Naive thymus-derived CD8-positive, alpha-beta T cell (primary cell): ENCODE measurements at regions not wholly inside any gene's neighbourhood (a gene's known extent, or its start where the extent isn't known, plus 50 kb on each side); places are given as distances from the start of the nearest gene placed in this dataset.

Experiments
- ATAC-seq, 2 donors: fragments of 150-1000 bp; cut with Tn5 transposase in 1 of 2; sonication (Bioruptor Pico), chemical (Tn5 transposase) in 1 of 2; 1 replicate in 1 of 2; 2 replicates in 1 of 2; pipeline ENCODE4 v1.10.0; 2021; ENCODE audit warnings: mild to moderate bottlenecking in 2 of 2, moderate library complexity in 2 of 2
- POLR2A ChIA-PET: fragments of 350-600 bp; sonication (Branson Sonifier 250); formaldehyde crosslinking; loops from one replicate; lab custom pipeline; 2021; ENCODE audit warnings: antibody characterized with exemption; lab: Charles Lee
- DNase-seq, 10 donors: peaks; one replicate each; pipeline versions ENCODE4 v3.0.0 to v3.0.0-alpha.2; 2020 to 2022
- H3K27ac Mint-ChIP-seq, 10 donors: one replicate each; pipeline ENCODE4 v1.8.0; 2020 to 2022; ENCODE audit warnings: mild to moderate bottlenecking in 10 of 10, mixed read lengths in 10 of 10, moderate library complexity in 4 of 10, inconsistent platforms in 1 of 10
- H3K27me3 Mint-ChIP-seq, 5 donors: one replicate each; pipeline ENCODE4 v1.8.0; 2021 to 2022; ENCODE audit warnings: mixed read lengths in 5 of 5
- H3K36me3 Mint-ChIP-seq, 3 donors: one replicate each; pipeline ENCODE4 v1.8.0; 2020 to 2022; ENCODE audit warnings: mixed read lengths in 3 of 3, mild to moderate bottlenecking in 2 of 3, inconsistent platforms in 1 of 3
- H3K4me1 Mint-ChIP-seq, 4 donors: one replicate each; pipeline ENCODE4 v1.8.0; 2021 to 2022; ENCODE audit warnings: mixed read lengths in 4 of 4
- H3K4me3 Mint-ChIP-seq, 10 donors: one replicate each; pipeline ENCODE4 v1.8.0; 2020 to 2022; ENCODE audit warnings: mild to moderate bottlenecking in 10 of 10, mixed read lengths in 10 of 10, moderate library complexity in 6 of 10, inconsistent platforms in 1 of 10
- H3K9me3 Mint-ChIP-seq, 9 donors: one replicate each; pipeline ENCODE4 v1.8.0; 2020 to 2022; ENCODE audit warnings: mixed read lengths in 9 of 9, mild to moderate bottlenecking in 3 of 9, inconsistent platforms in 1 of 9, moderate library complexity in 1 of 9

- H3K4me1 Mint-ChIP-seq, result peaks cover 0 to 2% (median under 1%) of the 10 kb centered on the region in 4 donors
- H3K27ac Mint-ChIP-seq, result no peak overlapping the region
- DNase-seq (no peak), ATAC-seq (no peak)
- peaks cover 0 to 9% (median 0%) of the 10 kb centered on the region in 3 donors for H3K36me3 Mint-ChIP-seq
- H3K4me3 Mint-ChIP-seq, result no peak overlapping the region
- peaks cover 0 to 4% (median 3%) of the 10 kb centered on the region in 5 donors for H3K27me3 Mint-ChIP-seq
- H3K9me3 Mint-ChIP-seq, result peaks cover 0 to 4% (median 0%) of the 10 kb centered on the region in 9 donors
- POLR2A ChIA-PET, result no interaction called here
Observed at GRCh38 chr9:75691408-75691807, 199.1 kb upstream of the PCSK5 start.

GRCh38 chr9:75692309-75692708 is 198.2 kb upstream of the PCSK5 start:
- no peak overlapping the region for H3K4me3 Mint-ChIP-seq
- POLR2A ChIA-PET, result no interaction called here
- H3K27ac Mint-ChIP-seq, result no peak overlapping the region
- H3K27me3 Mint-ChIP-seq, result peaks cover 0 to 3% (median 0%) of the 10 kb centered on the region in 5 donors
- no peak for ATAC-seq
- peaks cover 0 to 2% (median under 1%) of the 10 kb centered on the region in 4 donors for H3K4me1 Mint-ChIP-seq
- no peak for DNase-seq
- H3K9me3 Mint-ChIP-seq, result peaks cover 0 to 4% (median 0%) of the 10 kb centered on the region in 9 donors
- H3K36me3 Mint-ChIP-seq, result peaks cover 0 to 9% (median 0%) of the 10 kb centered on the region in 3 donors

GRCh38 chr9:75695921-75696320 is 194.6 kb upstream of the PCSK5 start:
- ATAC-seq (no peak), DNase-seq (no peak)
- H3K27me3 Mint-ChIP-seq, result no peaks in the 10 kb centered on the region
- POLR2A ChIA-PET, result no interaction called here
- peaks cover 0 to 2% (median under 1%) of the 10 kb centered on the region in 4 donors for H3K4me1 Mint-ChIP-seq
- H3K4me3 Mint-ChIP-seq, result no peak overlapping the region
- H3K9me3 Mint-ChIP-seq, result peaks cover 0 to 2% (median 0%) of the 10 kb centered on the region in 9 donors
- no peaks in the 10 kb centered on the region for H3K36me3 Mint-ChIP-seq
- H3K27ac Mint-ChIP-seq, result no peak overlapping the region

- no peaks in the 10 kb centered on the region for H3K4me1 Mint-ChIP-seq
- POLR2A ChIA-PET, result no interaction called here
- H3K36me3 Mint-ChIP-seq, result no peaks in the 10 kb centered on the region
- peaks cover 0 to 11% (median 0%) of the 10 kb centered on the region in 9 donors for H3K9me3 Mint-ChIP-seq
- DNase-seq, result no peak
- no peak overlapping the region for H3K27ac Mint-ChIP-seq
- H3K27me3 Mint-ChIP-seq, result no peaks in the 10 kb centered on the region
- ATAC-seq, result no peak
- H3K4me3 Mint-ChIP-seq, result no peak overlapping the region
Observed at GRCh38 chr9:75699017-75699416, 191.5 kb upstream of the PCSK5 start.

- H3K9me3 Mint-ChIP-seq, result peaks cover 0 to 11% (median 0%) of the 10 kb centered on the region in 9 donors
- POLR2A ChIA-PET, result no interaction called here
- H3K27ac Mint-ChIP-seq, result no peak overlapping the region
- DNase-seq (no peak), ATAC-seq (no peak)
- H3K4me3 Mint-ChIP-seq, result no peak overlapping the region
- no peaks in the 10 kb centered on the region for H3K36me3 Mint-ChIP-seq
- peaks cover 0 to 6% (median 0%) of the 10 kb centered on the region in 5 donors for H3K27me3 Mint-ChIP-seq
- H3K4me1 Mint-ChIP-seq, result no peaks in the 10 kb centered on the region
Observed at GRCh38 chr9:75699625-75700251, 190.7 kb upstream of the PCSK5 start.

GRCh38 chr9:75700252-75700640 is 190.2 kb upstream of the PCSK5 start:
- no peaks in the 10 kb centered on the region for H3K4me1 Mint-ChIP-seq
- POLR2A ChIA-PET, result no interaction called here
- DNase-seq, result no peak
- H3K27me3 Mint-ChIP-seq, result peaks cover 0 to 8% (median 0%) of the 10 kb centered on the region in 5 donors
- H3K27ac Mint-ChIP-seq, result no peak overlapping the region
- H3K4me3 Mint-ChIP-seq, result no peak overlapping the region
- peaks cover 0 to 11% (median 0%) of the 10 kb centered on the region in 9 donors for H3K9me3 Mint-ChIP-seq
- no peak for ATAC-seq
- H3K36me3 Mint-ChIP-seq, result no peaks in the 10 kb centered on the region

GRCh38 chr9:75707191-75707590 is 183.3 kb upstream of the PCSK5 start:
- Mint-ChIP-seq H3K27ac (no peak overlapping the region), H3K36me3 (no peaks in the 10 kb centered on the region), H3K9me3 (peaks cover 0 to 12% (median 3%) of the 10 kb centered on the region in 9 donors), H3K27me3 (peaks cover 3 to 18% (median 4%) of the 10 kb centered on the region in 5 donors), H3K4me1 (no peaks in the 10 kb centered on the region), H3K4me3 (no peak overlapping the region)
- no peak for DNase-seq
- no peak for ATAC-seq
- POLR2A ChIA-PET, result no interaction called here

- POLR2A ChIA-PET, result no interaction called here
- H3K4me1 Mint-ChIP-seq, result no peaks in the 10 kb centered on the region
- H3K27ac Mint-ChIP-seq, result no peak overlapping the region
- DNase-seq, result no peak
- ATAC-seq, result no peak
- no peaks in the 10 kb centered on the region for H3K36me3 Mint-ChIP-seq
- peaks cover 0 to 4% (median under 1%) of the 10 kb centered on the region in 9 donors for H3K9me3 Mint-ChIP-seq
- no peak overlapping the region for H3K4me3 Mint-ChIP-seq
- peaks cover 3 to 15% (median 4%) of the 10 kb centered on the region in 5 donors for H3K27me3 Mint-ChIP-seq
Observed at GRCh38 chr9:75709698-75710097, 180.8 kb upstream of the PCSK5 start.

GRCh38 chr9:75712700-75713099 is 177.8 kb upstream of the PCSK5 start:
- Mint-ChIP-seq H3K4me3 (no peak overlapping the region), H3K27ac (no peak overlapping the region), H3K4me1 (no peaks in the 10 kb centered on the region), H3K27me3 (peaks cover 3 to 20% (median 4%) of the 10 kb centered on the region in 5 donors), H3K9me3 (no peaks in the 10 kb centered on the region), H3K36me3 (no peaks in the 10 kb centered on the region)
- ATAC-seq, result no peak
- POLR2A ChIA-PET, result no interaction called here
- no peak for DNase-seq

GRCh38 chr9:75713335-75713734 is 177.1 kb upstream of the PCSK5 start:
- DNase-seq (no peak), ATAC-seq (no peak)
- H3K36me3 Mint-ChIP-seq, result no peaks in the 10 kb centered on the region
- H3K4me3 Mint-ChIP-seq, result no peak overlapping the region
- POLR2A ChIA-PET, result no interaction called here
- H3K27ac Mint-ChIP-seq, result no peak overlapping the region
- H3K9me3 Mint-ChIP-seq, result no peaks in the 10 kb centered on the region
- H3K27me3 Mint-ChIP-seq, result peaks cover 3 to 20% (median 5%) of the 10 kb centered on the region in 5 donors
- no peaks in the 10 kb centered on the region for H3K4me1 Mint-ChIP-seq

GRCh38 chr9:75715360-75715759 is 175.1 kb upstream of the PCSK5 start:
- H3K4me3 Mint-ChIP-seq, result no peak overlapping the region
- H3K27me3 Mint-ChIP-seq, result peaks cover 4 to 18% (median 6%) of the 10 kb centered on the region in 5 donors
- H3K36me3 Mint-ChIP-seq, result no peaks in the 10 kb centered on the region
- ATAC-seq (no peak), DNase-seq (no peak)
- POLR2A ChIA-PET, result no interaction called here
- no peak overlapping the region for H3K27ac Mint-ChIP-seq
- H3K9me3 Mint-ChIP-seq, result no peaks in the 10 kb centered on the region
- H3K4me1 Mint-ChIP-seq, result no peaks in the 10 kb centered on the region

GRCh38 chr9:75718677-75719076 is 171.8 kb upstream of the PCSK5 start:
- ATAC-seq, result no peak
- POLR2A ChIA-PET, result no interaction called here
- H3K4me1 Mint-ChIP-seq, result no peaks in the 10 kb centered on the region

GRCh38 chr9:75728391-75728790 is 162.1 kb upstream of the PCSK5 start:
- no peak overlapping the region for H3K27ac Mint-ChIP-seq
- peaks cover 0 to 27% (median 5%) of the 10 kb centered on the region in 5 donors for H3K27me3 Mint-ChIP-seq
- no peaks in the 10 kb centered on the region for H3K4me1 Mint-ChIP-seq
- ATAC-seq (no peak), DNase-seq (no peak)
- H3K9me3 Mint-ChIP-seq, result peaks cover 0 to 8% (median 2%) of the 10 kb centered on the region in 9 donors
- POLR2A ChIA-PET, result no interaction called here
- no peaks in the 10 kb centered on the region for H3K36me3 Mint-ChIP-seq
- no peak overlapping the region for H3K4me3 Mint-ChIP-seq

More at GRCh38 chr9:75718677-75719076, 171.8 kb upstream of the PCSK5 start:
- DNase-seq, result no peak
- Mint-ChIP-seq H3K4me3 (no peak overlapping the region), H3K36me3 (no peaks in the 10 kb centered on the region), H3K9me3 (no peaks in the 10 kb centered on the region), H3K27ac (no peak overlapping the region), H3K27me3 (peaks cover 2 to 31% (median 5%) of the 10 kb centered on the region in 5 donors)

- no peaks in the 10 kb centered on the region for H3K4me1 Mint-ChIP-seq
- H3K27ac Mint-ChIP-seq, result no peak overlapping the region
- POLR2A ChIA-PET, result no interaction called here
- H3K27me3 Mint-ChIP-seq, result peaks cover 0 to 22% (median 6%) of the 10 kb centered on the region in 5 donors
- H3K36me3 Mint-ChIP-seq, result no peaks in the 10 kb centered on the region
- H3K9me3 Mint-ChIP-seq, result peaks cover 0 to 4% (median 0%) of the 10 kb centered on the region in 9 donors
- ATAC-seq (no peak), DNase-seq (no peak)
- no peak overlapping the region for H3K4me3 Mint-ChIP-seq
Observed at GRCh38 chr9:75734802-75735201, 155.7 kb upstream of the PCSK5 start.
